Activated naive CD4-positive, alpha-beta T cell treated with anti-CD3 and anti-CD28 coated beads for 36 hours (primary cell): ENCODE measurements at regions not wholly inside any gene's neighbourhood (a gene's known extent, or its start where the extent isn't known, plus 50 kb on each side); places are given as distances from the start of the nearest gene placed in this dataset.
A peak's percentile ranks its signal among the peaks of the same experiment; 100 is the strongest.

ENCODE experiments used
- CTCF ChIA-PET: fragments of 350-600 bp; sonication (Branson Sonifier 250); formaldehyde crosslinking; loops from one replicate; lab custom pipeline; 2021; ENCODE audit warnings: antibody characterized with exemption; lab: Charles Lee
- DNase-seq: peaks from one replicate; pipeline ENCODE4 v3.0.0-alpha.2; 2020
- H3K27ac Mint-ChIP-seq: one replicate; pipeline ENCODE4 v1.8.0; 2021; ENCODE audit warnings: mild to moderate bottlenecking, mixed read lengths
- H3K27me3 Mint-ChIP-seq: one replicate; pipeline ENCODE4 v1.8.0; 2021; ENCODE audit warnings: low read depth, mixed read lengths
- H3K36me3 Mint-ChIP-seq: one replicate; pipeline ENCODE4 v1.8.0; 2021; ENCODE audit warnings: low read depth, mixed read lengths
- H3K4me1 Mint-ChIP-seq: one replicate; pipeline ENCODE4 v1.8.0; 2021; ENCODE audit warnings: low read depth, mixed read lengths
- H3K4me3 Mint-ChIP-seq: one replicate; pipeline ENCODE4 v1.8.0; 2021; ENCODE audit warnings: mild to moderate bottlenecking, moderate library complexity, mixed read lengths
- H3K9me3 Mint-ChIP-seq: one replicate; pipeline ENCODE4 v1.8.0; 2021; ENCODE audit warnings: mixed read lengths
- intact Hi-C: fragments of 100-400 bp; cut with micrococcal nuclease; formaldehyde crosslinking; loops from one replicate; pipeline ENCODE4 v1.15.1; 2023

DNA sequence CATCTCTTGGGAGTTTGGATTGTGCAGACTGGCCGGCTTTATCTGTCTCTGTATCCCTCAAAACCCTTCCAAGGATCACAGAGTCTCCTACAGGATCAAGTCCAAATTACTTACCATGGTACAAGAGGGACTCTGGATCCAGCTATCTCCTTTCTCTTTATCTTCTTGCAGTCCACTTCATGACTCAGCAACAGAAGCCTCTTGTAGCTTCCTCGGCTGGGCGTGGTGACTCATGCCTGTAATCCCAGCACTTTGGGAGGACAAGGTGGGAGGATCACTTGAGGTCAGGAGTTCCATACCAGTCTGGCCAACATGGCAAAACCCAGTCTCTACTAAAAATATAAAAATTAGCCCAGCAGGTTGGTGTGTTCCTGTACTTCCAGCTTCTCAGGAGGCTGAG lies 189.7 kb downstream of the BCAT1 start:
- CTCF ChIA-PET = no interaction called here
- intact Hi-C loops = no loop called here
- H3K27me3 Mint-ChIP-seq = peaks cover 9% of the 10 kb centered on the region

GRCh38 chr12:24756479-24757024 lies 192.3 kb downstream of the BCAT1 start:
- Mint-ChIP-seq H3K4me3 (no peak overlapping the region), H3K36me3 (no peaks in the 10 kb centered on the region), H3K27ac (no peak overlapping the region), H3K4me1 (peaks cover 9% of the 10 kb centered on the region), H3K9me3 (no peaks in the 10 kb centered on the region), H3K27me3 (peaks cover 19% of the 10 kb centered on the region)
- CTCF ChIA-PET = no interaction called here
- intact Hi-C loops = no loop called here
- no peak for DNase-seq

More for the DNA sequence above, 189.7 kb downstream of the BCAT1 start:
- Mint-ChIP-seq H3K4me3 (no peak overlapping the region), H3K36me3 (no peaks in the 10 kb centered on the region), H3K4me1 (peaks cover 5% of the 10 kb centered on the region), H3K27ac (no peak overlapping the region), H3K9me3 (no peaks in the 10 kb centered on the region)
- DNase-seq = no peak

GRCh38 chr12:24754690-24755638 lies 193.9 kb downstream of the BCAT1 start:
- peaks cover 12% of the 10 kb centered on the region for H3K4me1 Mint-ChIP-seq
- no peaks in the 10 kb centered on the region for H3K36me3 Mint-ChIP-seq
- peaks cover 19% of the 10 kb centered on the region for H3K27me3 Mint-ChIP-seq
- intact Hi-C loops = loop anchor here (1.0 kb wide), 4 partner anchors 12 to 84 kb away; no protein-coding TSS in a partner anchor
- no peak overlapping the region for H3K4me3 Mint-ChIP-seq
- CTCF ChIA-PET = interaction anchor here (0.8 kb wide), 1 partner anchor 9 kb away, joined by 3 read pairs; no protein-coding TSS in a partner anchor
- peak; percentile 25 for DNase-seq
- no peaks in the 10 kb centered on the region for H3K9me3 Mint-ChIP-seq
- peak overlapping the region; percentile 74 for H3K27ac Mint-ChIP-seq

DNA sequence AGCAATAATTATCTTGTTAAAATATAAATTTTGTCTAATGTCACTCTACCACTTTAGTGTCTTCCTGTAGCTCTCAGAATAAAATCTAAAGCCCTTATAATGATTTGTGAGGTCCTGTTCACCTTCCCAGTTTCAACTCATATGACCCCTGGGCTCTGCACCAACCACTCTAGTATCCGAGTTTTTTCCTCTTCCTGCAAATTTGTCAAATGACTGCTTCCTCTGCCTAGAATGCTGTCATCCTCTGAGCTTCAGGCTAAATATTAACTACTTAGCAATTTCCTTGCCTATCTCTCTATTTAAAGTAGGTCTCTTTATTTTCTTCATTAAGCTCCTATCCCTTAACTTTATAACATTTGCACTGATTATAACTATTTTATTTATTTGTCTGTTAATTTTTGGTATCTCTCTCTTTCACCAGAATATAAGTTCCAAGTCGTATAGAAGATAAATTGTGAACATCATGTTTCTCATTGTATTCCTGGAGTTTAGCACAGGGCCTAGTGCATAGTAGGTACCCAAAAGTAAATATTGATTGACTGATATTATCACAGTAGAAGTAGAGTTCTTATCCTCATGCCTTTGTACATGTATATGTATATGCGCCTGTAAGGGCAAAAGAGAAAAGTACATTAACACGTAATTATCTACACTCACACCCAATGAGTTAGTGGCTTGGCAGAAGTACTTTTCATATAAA lies 196.0 kb downstream of the BCAT1 start:
- Mint-ChIP-seq H3K9me3 (no peaks in the 10 kb centered on the region), H3K27ac (no peak overlapping the region), H3K4me3 (no peak overlapping the region), H3K27me3 (peaks cover 17% of the 10 kb centered on the region), H3K36me3 (no peaks in the 10 kb centered on the region), H3K4me1 (peaks cover 12% of the 10 kb centered on the region)
- intact Hi-C loops = no loop called here
- CTCF ChIA-PET = no interaction called here
- DNase-seq = no peak

DNA sequence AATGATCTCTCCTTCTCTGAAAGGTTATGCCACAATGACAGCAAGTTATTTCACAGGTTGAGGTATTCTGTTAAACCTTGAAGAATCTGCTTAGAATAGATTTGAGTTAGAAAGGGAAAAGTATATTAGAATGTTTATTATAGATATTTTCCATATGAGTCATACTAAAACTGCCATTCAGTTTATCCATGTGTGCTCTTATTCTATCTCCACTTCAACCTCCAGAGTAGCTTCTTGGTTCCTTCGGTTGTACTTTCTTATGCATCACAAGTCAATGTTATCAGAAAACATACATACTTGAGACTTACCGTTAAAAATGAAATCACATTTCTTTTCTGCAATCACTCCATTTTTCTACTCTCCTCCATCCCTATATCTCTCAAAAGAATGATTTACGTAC lies 197.7 kb downstream of the BCAT1 start:
- Mint-ChIP-seq H3K9me3 (no peaks in the 10 kb centered on the region), H3K27ac (no peak overlapping the region)

DNA sequence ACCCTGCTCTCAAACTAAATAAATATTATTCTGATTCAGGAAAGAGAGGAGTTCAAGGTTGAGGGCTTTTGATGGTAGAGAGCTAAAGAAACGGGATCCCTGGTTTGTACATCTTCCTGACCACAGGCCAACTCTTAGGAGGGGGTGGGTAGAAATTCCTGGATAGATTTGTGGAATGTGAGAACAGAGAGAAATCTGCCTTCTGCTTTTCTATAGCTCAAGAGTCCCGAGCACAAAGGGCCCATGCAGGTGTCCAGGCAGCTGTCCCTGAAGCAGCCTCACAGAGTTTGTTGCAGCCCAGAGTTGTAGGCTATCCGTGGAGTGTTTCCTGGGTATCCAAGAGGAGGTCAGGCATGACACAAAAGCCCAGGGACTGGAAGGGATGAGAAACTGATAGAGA lies 198.6 kb downstream of the BCAT1 start:
- H3K27ac Mint-ChIP-seq = no peak overlapping the region
- intact Hi-C loops = no loop called here
- CTCF ChIA-PET = no interaction called here
- H3K9me3 Mint-ChIP-seq = no peaks in the 10 kb centered on the region
- H3K36me3 Mint-ChIP-seq = no peaks in the 10 kb centered on the region
- H3K27me3 Mint-ChIP-seq = peaks cover 11% of the 10 kb centered on the region
- DNase-seq = no peak
- H3K4me1 Mint-ChIP-seq = peaks cover 12% of the 10 kb centered on the region
- H3K4me3 Mint-ChIP-seq = no peak overlapping the region

More for the DNA sequence above, 197.7 kb downstream of the BCAT1 start:
- Mint-ChIP-seq H3K4me3 (no peak overlapping the region), H3K27me3 (peaks cover 11% of the 10 kb centered on the region), H3K36me3 (no peaks in the 10 kb centered on the region), H3K4me1 (peaks cover 12% of the 10 kb centered on the region)
- CTCF ChIA-PET = no interaction called here
- intact Hi-C loops = no loop called here
- no peak for DNase-seq

DNA sequence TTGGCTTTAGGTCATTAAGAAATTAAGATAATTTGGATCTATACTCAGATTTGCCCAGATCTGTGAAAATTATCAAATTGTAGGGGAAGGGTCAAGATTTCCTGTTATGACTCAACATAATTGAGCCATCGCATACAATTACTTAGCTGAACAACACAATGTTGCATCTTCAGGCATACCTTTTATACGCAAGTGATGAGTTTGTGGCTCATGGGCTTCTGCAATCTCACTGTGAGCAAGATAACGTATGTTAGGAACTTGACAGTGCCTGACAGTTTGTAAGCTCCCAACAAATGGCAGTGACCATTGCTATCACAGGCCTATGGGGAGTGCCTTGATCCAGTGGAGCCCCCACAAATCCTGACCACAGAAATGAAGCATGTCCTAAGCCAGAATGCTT lies 199.7 kb downstream of the BCAT1 start:
- CTCF ChIA-PET = interaction anchor here (0.6 kb wide), 1 partner anchor 266 kb away, joined by 4 read pairs; no protein-coding TSS in a partner anchor
- Mint-ChIP-seq H3K4me3 (no peak overlapping the region), H3K4me1 (peaks cover 7% of the 10 kb centered on the region), H3K27me3 (peaks cover 11% of the 10 kb centered on the region), H3K27ac (no peak overlapping the region), H3K36me3 (no peaks in the 10 kb centered on the region), H3K9me3 (no peaks in the 10 kb centered on the region)
- DNase-seq = no peak
- intact Hi-C loops = no loop called here

GRCh38 chr12:24748326-24748725 lies 200.6 kb downstream of the BCAT1 start:
- CTCF ChIA-PET = no interaction called here
- DNase-seq = no peak
- intact Hi-C loops = no loop called here
- H3K4me1 Mint-ChIP-seq = peaks cover 7% of the 10 kb centered on the region
- H3K27ac Mint-ChIP-seq = peak overlapping the region; percentile 4
- H3K27me3 Mint-ChIP-seq = peaks cover 7% of the 10 kb centered on the region
- H3K36me3 Mint-ChIP-seq = no peaks in the 10 kb centered on the region
- H3K4me3 Mint-ChIP-seq = no peak overlapping the region
- no peaks in the 10 kb centered on the region for H3K9me3 Mint-ChIP-seq

DNA sequence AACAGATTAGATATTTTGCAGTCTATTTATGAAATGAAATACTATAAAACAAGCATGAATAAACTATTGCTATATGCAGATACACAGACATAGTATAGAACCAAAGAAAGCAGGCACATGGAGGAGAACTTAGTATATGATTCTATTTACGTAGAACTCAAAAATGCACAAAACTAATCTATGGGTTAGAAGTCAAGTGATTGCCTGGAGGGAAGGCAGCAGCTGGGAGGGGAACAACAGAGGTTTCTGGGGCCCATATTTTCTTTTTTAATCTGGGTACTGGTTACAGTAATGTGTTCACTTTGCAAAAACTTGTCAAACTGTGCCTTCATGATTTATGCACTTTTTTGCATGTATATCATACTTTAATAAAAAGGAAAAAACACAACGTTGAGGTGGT lies 202.0 kb downstream of the BCAT1 start:
- CTCF ChIA-PET = no interaction called here
- H3K4me1 Mint-ChIP-seq = peaks cover 12% of the 10 kb centered on the region

GRCh38 chr12:24746006-24746671 lies 202.8 kb downstream of the BCAT1 start:
- Mint-ChIP-seq H3K27ac (no peak overlapping the region), H3K4me3 (no peak overlapping the region), H3K9me3 (no peaks in the 10 kb centered on the region), H3K36me3 (no peaks in the 10 kb centered on the region), H3K4me1 (peaks cover 5% of the 10 kb centered on the region), H3K27me3 (no peaks in the 10 kb centered on the region)
- no peak for DNase-seq
- intact Hi-C loops = no loop called here
- CTCF ChIA-PET = interaction anchor here (0.5 kb wide), 1 partner anchor 28 kb away, joined by 3 read pairs; no protein-coding TSS in a partner anchor

More for the DNA sequence above, 202.0 kb downstream of the BCAT1 start:
- Mint-ChIP-seq H3K4me3 (no peak overlapping the region), H3K36me3 (no peaks in the 10 kb centered on the region), H3K27ac (no peak overlapping the region), H3K9me3 (no peaks in the 10 kb centered on the region), H3K27me3 (peaks cover 2% of the 10 kb centered on the region)
- no peak for DNase-seq
- intact Hi-C loops = no loop called here

GRCh38 chr12:24743941-24744793 lies 204.7 kb downstream of the BCAT1 start:
- intact Hi-C loops = no loop called here
- no peaks in the 10 kb centered on the region for H3K27me3 Mint-ChIP-seq
- DNase-seq = no peak
- H3K4me1 Mint-ChIP-seq = peaks cover 8% of the 10 kb centered on the region
- no peak overlapping the region for H3K4me3 Mint-ChIP-seq
- no peaks in the 10 kb centered on the region for H3K36me3 Mint-ChIP-seq
- CTCF ChIA-PET = no interaction called here
- no peaks in the 10 kb centered on the region for H3K9me3 Mint-ChIP-seq
- H3K27ac Mint-ChIP-seq = no peak overlapping the region
